GM10266 (cell line): ENCODE measurements at regions not wholly inside any gene's neighbourhood (a gene's known extent, or its start where the extent isn't known, plus 50 kb on each side); places are given as distances from the start of the nearest gene placed in this dataset.
"Not testable (repeated sequence)": the region's sequence is repeated elsewhere in the genome, so short reads cannot be mapped to it uniquely, and the experiment has no call there.

Experiments used
- DNase-seq: peaks from one replicate; pipeline ENCODE4 v3.0.0; 2012; ENCODE audit errors: extremely low spot score
- TF ChIP-seq, protein P1 (sequence below): IDR thresholded peaks from 2 replicates; pipeline ENCODE4 v1.5.1; 2012; ENCODE audit warnings: mild to moderate bottlenecking, low read depth; ENCODE audit not compliant: control insufficient read depth, insufficient read depth; ENCODE audit errors: missing control alignments

DNA sequence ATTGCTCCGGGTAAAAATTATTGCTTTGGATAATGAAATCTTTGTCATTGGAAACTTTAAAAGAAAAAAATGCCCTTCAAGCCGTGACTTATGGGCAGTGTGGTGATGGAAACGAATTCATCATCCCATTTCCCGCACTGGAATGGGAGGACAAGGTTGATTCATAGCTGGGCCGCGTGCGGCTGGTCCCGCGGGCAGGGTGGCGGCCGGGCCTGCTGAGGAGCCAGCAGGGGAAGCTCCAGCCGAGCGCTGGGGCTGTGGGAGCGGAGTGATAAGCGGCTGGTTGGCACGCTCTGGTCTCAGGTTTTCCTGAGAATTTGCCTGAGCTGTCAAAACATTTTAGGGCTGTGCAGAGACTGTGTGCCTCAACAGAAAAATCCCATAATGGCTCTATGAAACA, 351.7 kb downstream of the CDC5L start:
- TF ChIP-seq, protein P1, sequence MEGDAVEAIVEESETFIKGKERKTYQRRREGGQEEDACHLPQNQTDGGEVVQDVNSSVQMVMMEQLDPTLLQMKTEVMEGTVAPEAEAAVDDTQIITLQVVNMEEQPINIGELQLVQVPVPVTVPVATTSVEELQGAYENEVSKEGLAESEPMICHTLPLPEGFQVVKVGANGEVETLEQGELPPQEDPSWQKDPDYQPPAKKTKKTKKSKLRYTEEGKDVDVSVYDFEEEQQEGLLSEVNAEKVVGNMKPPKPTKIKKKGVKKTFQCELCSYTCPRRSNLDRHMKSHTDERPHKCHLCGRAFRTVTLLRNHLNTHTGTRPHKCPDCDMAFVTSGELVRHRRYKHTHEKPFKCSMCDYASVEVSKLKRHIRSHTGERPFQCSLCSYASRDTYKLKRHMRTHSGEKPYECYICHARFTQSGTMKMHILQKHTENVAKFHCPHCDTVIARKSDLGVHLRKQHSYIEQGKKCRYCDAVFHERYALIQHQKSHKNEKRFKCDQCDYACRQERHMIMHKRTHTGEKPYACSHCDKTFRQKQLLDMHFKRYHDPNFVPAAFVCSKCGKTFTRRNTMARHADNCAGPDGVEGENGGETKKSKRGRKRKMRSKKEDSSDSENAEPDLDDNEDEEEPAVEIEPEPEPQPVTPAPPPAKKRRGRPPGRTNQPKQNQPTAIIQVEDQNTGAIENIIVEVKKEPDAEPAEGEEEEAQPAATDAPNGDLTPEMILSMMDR = no peak

GRCh38 chr6:44740566-44741120, 353.1 kb downstream of the CDC5L start:
- TF ChIP-seq, protein P1 = no peak
- no peak for DNase-seq

More for the DNA sequence above, 351.7 kb downstream of the CDC5L start:
- DNase-seq = no peak

GRCh38 chr6:44742201-44742600, 354.7 kb downstream of the CDC5L start:
- TF ChIP-seq, protein P1 = no peak
- no peak for DNase-seq

GRCh38 chr6:44742828-44743372, 355.4 kb downstream of the CDC5L start:
- no peak for DNase-seq
- TF ChIP-seq, protein P1 = no peak

DNA sequence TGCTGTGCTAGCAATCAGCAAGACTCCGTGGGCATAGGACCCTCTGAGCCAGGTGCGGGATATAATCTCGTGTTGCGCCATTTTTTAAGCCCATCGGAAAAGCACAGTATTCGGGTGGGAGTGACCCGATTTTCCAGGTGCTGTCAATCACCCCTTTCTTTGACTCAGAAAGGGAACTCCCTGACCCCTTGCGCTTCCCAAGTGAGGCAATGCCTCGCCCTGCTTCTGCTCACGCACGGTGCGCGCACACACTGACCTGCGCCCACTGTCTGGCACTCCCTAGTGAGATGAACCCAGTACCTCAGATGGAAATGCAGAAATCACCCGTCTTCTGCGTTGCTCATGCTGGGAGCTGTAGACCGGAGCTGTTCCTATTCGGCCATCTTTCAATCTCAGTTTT, 372.6 kb downstream of the CDC5L start:
- DNase-seq = not testable (repeated sequence)

- no peak for DNase-seq
- TF ChIP-seq, protein P1 = no peak
These were observed 373.5 kb downstream of the CDC5L start for GRCh38 chr6:44761046-44761445.

DNA sequence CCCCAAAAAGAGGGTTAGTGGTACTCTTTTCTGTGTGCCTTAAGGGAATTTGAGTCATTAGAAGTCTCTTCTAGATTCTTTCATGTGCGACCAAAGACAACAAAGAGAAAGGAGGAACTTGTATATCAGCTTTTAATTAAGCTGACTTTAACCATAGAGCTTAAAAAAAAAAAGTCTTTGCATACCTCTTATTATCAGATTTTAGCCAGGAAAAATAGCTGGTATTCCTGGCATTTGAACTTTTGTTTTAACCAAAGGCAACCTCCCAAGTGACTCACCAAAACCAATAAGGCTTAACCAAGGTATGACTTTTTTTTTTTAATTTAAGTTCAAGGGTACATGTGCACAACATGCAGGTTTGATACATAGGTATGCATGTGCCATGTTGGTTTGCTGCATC, 375.0 kb downstream of the CDC5L start:
- TF ChIP-seq, protein P1 = no peak
- DNase-seq = no peak
